ENCODE measurements at regions not wholly inside any gene's neighbourhood (a gene's known extent, or its start where the extent isn't known, plus 50 kb on each side); places are given as distances from the start of the nearest gene placed in this dataset.

DNA sequence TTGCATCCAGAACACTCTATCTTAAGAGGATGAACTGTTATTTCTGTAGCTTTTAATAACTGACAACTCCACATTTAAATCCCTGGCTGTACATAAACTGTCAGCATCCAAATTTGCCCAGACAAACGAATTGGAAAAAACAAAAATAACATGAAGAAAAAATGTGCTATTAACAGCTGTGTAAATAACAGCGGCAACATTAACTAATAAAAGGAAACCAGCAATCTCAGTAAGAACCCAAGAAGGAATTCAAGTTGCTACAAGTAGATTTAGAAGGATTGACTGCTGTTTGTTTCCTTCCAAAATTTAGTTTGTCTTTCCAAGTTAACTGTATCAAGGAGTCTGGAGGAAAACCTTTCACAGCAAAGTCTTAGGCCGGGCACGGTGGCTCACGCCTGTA lies 550.6 kb upstream of the MDFIC2 start:
- H3K9me3 Mint-ChIP-seq (ENCODE audit: unreplicated experiment), result no peaks in the 10 kb centered on the region
- BruUV-seq (replicated peaks), result no TSS peak
- H3K27me3 Mint-ChIP-seq (ENCODE audit: insufficient read depth, unreplicated experiment), result peaks cover 12% of the 10 kb centered on the region
- H3K27me3 ChIP-seq (replicated peaks; ENCODE audit: control insufficient read depth, insufficient read depth, low read length), result no peaks in the 10 kb centered on the region
- H3K4me3 Mint-ChIP-seq (ENCODE audit: unreplicated experiment), result no peak overlapping the region
- ChIA-PET CTCF (no interaction called here), POLR2A (interaction anchor here (0.6 kb wide), 1 partner anchor 42 kb away, joined by 7 read pairs; no protein-coding TSS in a partner anchor)
- intact Hi-C loops (cut with micrococcal nuclease; ENCODE audit: unreplicated experiment), result no loop called here
- no peaks in the 10 kb centered on the region for H3K4me1 ChIP-seq
- DNase-seq, result no peak
- no peaks in the 10 kb centered on the region for H3K4me1 Mint-ChIP-seq (ENCODE audit: low read depth, unreplicated experiment)
- no peaks in the 10 kb centered on the region for H3K36me3 Mint-ChIP-seq (ENCODE audit: insufficient read depth, unreplicated experiment)
- no peaks in the 10 kb centered on the region for H3K9me3 ChIP-seq
- TF ChIP-seq, protein P1, sequence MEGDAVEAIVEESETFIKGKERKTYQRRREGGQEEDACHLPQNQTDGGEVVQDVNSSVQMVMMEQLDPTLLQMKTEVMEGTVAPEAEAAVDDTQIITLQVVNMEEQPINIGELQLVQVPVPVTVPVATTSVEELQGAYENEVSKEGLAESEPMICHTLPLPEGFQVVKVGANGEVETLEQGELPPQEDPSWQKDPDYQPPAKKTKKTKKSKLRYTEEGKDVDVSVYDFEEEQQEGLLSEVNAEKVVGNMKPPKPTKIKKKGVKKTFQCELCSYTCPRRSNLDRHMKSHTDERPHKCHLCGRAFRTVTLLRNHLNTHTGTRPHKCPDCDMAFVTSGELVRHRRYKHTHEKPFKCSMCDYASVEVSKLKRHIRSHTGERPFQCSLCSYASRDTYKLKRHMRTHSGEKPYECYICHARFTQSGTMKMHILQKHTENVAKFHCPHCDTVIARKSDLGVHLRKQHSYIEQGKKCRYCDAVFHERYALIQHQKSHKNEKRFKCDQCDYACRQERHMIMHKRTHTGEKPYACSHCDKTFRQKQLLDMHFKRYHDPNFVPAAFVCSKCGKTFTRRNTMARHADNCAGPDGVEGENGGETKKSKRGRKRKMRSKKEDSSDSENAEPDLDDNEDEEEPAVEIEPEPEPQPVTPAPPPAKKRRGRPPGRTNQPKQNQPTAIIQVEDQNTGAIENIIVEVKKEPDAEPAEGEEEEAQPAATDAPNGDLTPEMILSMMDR (IDR thresholded peaks at IDR 0.05; ENCODE audit: insufficient read depth in 1 of 2, low read depth in 1 of 2, low read length in 1 of 2, severe bottlenecking in 1 of 2, unreplicated experiment in 1 of 2), result no peak
- no peak overlapping the region for H3K27ac Mint-ChIP-seq (ENCODE audit: unreplicated experiment)
- H3K36me3 ChIP-seq (ENCODE audit: control insufficient read depth, insufficient read depth, low read length), result no peaks in the 10 kb centered on the region
- H3K4me3 ChIP-seq (ENCODE audit: low read depth, low read length), result no peak overlapping the region

DNA sequence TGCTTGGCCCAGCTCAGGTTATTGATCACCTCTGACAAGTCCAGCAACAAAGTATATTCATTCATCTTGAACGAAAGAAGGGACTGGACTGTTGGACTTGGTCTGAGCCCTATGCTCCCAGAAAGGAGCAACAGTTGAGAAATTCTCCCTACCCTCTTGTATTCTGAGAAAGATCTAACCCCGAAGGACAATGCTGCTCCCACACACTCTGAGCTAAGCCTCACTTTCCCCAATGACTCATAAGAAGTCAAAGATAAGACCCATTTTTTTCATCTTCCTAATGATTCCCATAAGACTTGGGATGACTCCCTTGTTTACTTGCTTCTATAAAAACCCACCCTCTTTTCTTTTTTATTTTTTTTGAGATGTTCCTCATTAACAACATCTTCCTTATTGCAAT lies 549.4 kb upstream of the MDFIC2 start:
- no peaks in the 10 kb centered on the region for H3K9me3 Mint-ChIP-seq (ENCODE audit: unreplicated experiment)
- H3K4me3 Mint-ChIP-seq (ENCODE audit: unreplicated experiment), result no peak overlapping the region
- CTCF ChIA-PET, result no interaction called here
- BruUV-seq (replicated peaks), result no TSS peak
- no peaks in the 10 kb centered on the region for H3K27me3 ChIP-seq (replicated peaks; ENCODE audit: control insufficient read depth, insufficient read depth, low read length)
- H3K27ac Mint-ChIP-seq (ENCODE audit: unreplicated experiment), result no peak overlapping the region
- DNase-seq, result no peak
- no peaks in the 10 kb centered on the region for H3K4me1 ChIP-seq
- TF ChIP-seq, protein P1 (IDR thresholded peaks at IDR 0.05; ENCODE audit: insufficient read depth in 1 of 2, low read depth in 1 of 2, low read length in 1 of 2, severe bottlenecking in 1 of 2, unreplicated experiment in 1 of 2), result no peak
- peaks cover 12% of the 10 kb centered on the region for H3K27me3 Mint-ChIP-seq (ENCODE audit: insufficient read depth, unreplicated experiment)
- intact Hi-C loops (cut with micrococcal nuclease; ENCODE audit: unreplicated experiment), result no loop called here
- H3K9me3 ChIP-seq, result no peaks in the 10 kb centered on the region
- H3K4me3 ChIP-seq (ENCODE audit: low read depth, low read length), result no peak overlapping the region
- no peaks in the 10 kb centered on the region for H3K4me1 Mint-ChIP-seq (ENCODE audit: low read depth, unreplicated experiment)
- no peaks in the 10 kb centered on the region for H3K36me3 ChIP-seq (ENCODE audit: control insufficient read depth, insufficient read depth, low read length)
- POLR2A ChIA-PET, result no interaction called here
- H3K36me3 Mint-ChIP-seq (ENCODE audit: insufficient read depth, unreplicated experiment), result no peaks in the 10 kb centered on the region

DNA sequence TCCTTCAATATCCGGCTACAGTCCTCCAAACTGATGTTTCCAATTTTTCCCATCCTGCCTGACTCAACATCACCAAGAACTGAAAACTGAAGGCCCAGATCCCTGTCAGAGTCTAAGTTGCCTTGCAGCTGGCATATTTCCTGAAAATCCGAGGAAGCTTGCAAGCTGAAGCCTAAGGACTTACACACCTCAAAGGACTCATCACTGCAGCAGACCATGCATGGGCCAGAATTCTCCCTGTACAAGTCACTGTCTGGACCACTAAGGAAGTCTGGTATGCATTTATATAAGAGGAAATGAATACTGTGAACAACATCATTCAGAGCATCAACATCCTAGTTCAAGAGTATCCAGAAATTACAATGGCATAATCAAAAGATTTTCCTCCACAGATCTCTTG lies 548.8 kb upstream of the MDFIC2 start:
- Mint-ChIP-seq H3K4me1 (ENCODE audit: low read depth, unreplicated experiment) (no peaks in the 10 kb centered on the region), H3K27me3 (ENCODE audit: insufficient read depth, unreplicated experiment) (peaks cover 15% of the 10 kb centered on the region), H3K4me3 (ENCODE audit: unreplicated experiment) (no peak overlapping the region), H3K36me3 (ENCODE audit: insufficient read depth, unreplicated experiment) (no peaks in the 10 kb centered on the region), H3K27ac (ENCODE audit: unreplicated experiment) (no peak overlapping the region), H3K9me3 (ENCODE audit: unreplicated experiment) (no peaks in the 10 kb centered on the region)
- TF ChIP-seq, protein P1 (IDR thresholded peaks at IDR 0.05; ENCODE audit: insufficient read depth in 1 of 2, low read depth in 1 of 2, low read length in 1 of 2, severe bottlenecking in 1 of 2, unreplicated experiment in 1 of 2), result no peak
- BruUV-seq (replicated peaks), result no TSS peak
- Histone ChIP-seq H3K4me3 (ENCODE audit: low read depth, low read length) (no peak overlapping the region), H3K4me1 (no peaks in the 10 kb centered on the region), H3K36me3 (ENCODE audit: control insufficient read depth, insufficient read depth, low read length) (no peaks in the 10 kb centered on the region), H3K9me3 (no peaks in the 10 kb centered on the region), H3K27me3 (replicated peaks; ENCODE audit: control insufficient read depth, insufficient read depth, low read length) (no peaks in the 10 kb centered on the region)
- POLR2A ChIA-PET, result no interaction called here
- CTCF ChIA-PET, result no interaction called here
- intact Hi-C loops (cut with micrococcal nuclease; ENCODE audit: unreplicated experiment), result no loop called here
- no peak for DNase-seq

Measured in Caco-2 (cell line).